ENCODE measurements at regions not wholly inside any gene's neighbourhood (a gene's known extent, or its start where the extent isn't known, plus 50 kb on each side); places are given as distances from the start of the nearest gene placed in this dataset.

DNA sequence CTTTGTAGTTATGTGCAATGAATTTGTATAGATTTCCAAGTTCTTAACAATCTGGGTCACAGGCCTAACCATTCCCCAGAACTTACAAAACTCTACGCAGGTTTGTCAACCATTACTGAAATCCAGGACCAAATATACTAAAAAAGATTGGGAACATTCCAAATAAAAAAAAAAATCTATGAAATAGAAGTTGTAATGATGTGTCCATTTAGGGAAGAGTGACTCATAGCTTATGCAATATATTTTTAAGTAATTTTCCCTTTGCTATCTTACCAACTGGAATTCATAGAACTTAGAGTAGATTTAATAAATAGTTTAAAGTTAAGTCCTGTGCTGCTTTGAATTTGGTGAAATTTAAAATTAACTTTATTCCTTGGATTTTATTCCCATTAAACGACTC lies 393.2 kb downstream of the PMP22 start:
- peaks cover 0 to 10% (median 3%) of the 10 kb centered on the region in 7 donors for H3K9me3 Mint-ChIP-seq
- Histone ChIP-seq H3K4me2 (replicated peaks; ENCODE audit: extremely low read depth, low read length, poor library complexity, severe bottlenecking) (no peak overlapping the region), H3K4me1 (ENCODE audit: control insufficient read depth in 1 of 2, insufficient read depth in 2 of 2, low read length in 2 of 2) (peaks cover 0 to 6% of the 10 kb centered on the region in 2 donors), H2AFZ (ENCODE audit: insufficient read depth, low read depth, low read length, poor library complexity, severe bottlenecking) (no peak overlapping the region), H4K20me1 (ENCODE audit: insufficient read depth, low read length) (no peaks in the 10 kb centered on the region), H3K36me3 (replicated peaks in 1 of 2; ENCODE audit: control insufficient read depth in 1 of 2, insufficient read depth in 2 of 2, low read length in 2 of 2) (no peaks in the 10 kb centered on the region), H3K9ac (ENCODE audit: insufficient read depth, low read length, poor library complexity, severe bottlenecking) (no peak overlapping the region), H3K9me3 (replicated peaks in 1 of 2; ENCODE audit: control insufficient read depth in 1 of 2, insufficient read depth in 1 of 2, low read length in 2 of 2) (no peaks in the 10 kb centered on the region), H3K27ac (ENCODE audit: low read depth in 1 of 2, low read length in 2 of 2) (no peak overlapping the region), H3K27me3 (ENCODE audit: control insufficient read depth in 2 of 2, insufficient read depth in 2 of 2, low read length in 2 of 2) (no peaks in the 10 kb centered on the region), H3K79me2 (ENCODE audit: insufficient read depth, low read length) (no peaks in the 10 kb centered on the region), H3K4me3 (replicated peaks in 1 of 3; ENCODE audit: low read depth in 2 of 3, low read length in 3 of 3) (no peak overlapping the region)
- H3K4me1 Mint-ChIP-seq: peaks cover 9% of the 10 kb centered on the region
- TF ChIP-seq, protein P1, sequence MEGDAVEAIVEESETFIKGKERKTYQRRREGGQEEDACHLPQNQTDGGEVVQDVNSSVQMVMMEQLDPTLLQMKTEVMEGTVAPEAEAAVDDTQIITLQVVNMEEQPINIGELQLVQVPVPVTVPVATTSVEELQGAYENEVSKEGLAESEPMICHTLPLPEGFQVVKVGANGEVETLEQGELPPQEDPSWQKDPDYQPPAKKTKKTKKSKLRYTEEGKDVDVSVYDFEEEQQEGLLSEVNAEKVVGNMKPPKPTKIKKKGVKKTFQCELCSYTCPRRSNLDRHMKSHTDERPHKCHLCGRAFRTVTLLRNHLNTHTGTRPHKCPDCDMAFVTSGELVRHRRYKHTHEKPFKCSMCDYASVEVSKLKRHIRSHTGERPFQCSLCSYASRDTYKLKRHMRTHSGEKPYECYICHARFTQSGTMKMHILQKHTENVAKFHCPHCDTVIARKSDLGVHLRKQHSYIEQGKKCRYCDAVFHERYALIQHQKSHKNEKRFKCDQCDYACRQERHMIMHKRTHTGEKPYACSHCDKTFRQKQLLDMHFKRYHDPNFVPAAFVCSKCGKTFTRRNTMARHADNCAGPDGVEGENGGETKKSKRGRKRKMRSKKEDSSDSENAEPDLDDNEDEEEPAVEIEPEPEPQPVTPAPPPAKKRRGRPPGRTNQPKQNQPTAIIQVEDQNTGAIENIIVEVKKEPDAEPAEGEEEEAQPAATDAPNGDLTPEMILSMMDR (IDR thresholded peaks at IDR 0.05): no peak
- whole genome bisulfite sequencing (ENCODE audit: insufficient coverage): no CpG with 5 or more reads among the region's 2 CpGs
- DNase-seq: peak in 2 of 3 donors; percentile 4 to 8
- peak overlapping the region in 2 of 7 donors; percentile 23 to 65 for H3K27ac Mint-ChIP-seq
- H3K27me3 Mint-ChIP-seq (ENCODE audit: low read depth in 3 of 3): no peaks in the 10 kb centered on the region
- H3K36me3 Mint-ChIP-seq: no peaks in the 10 kb centered on the region
- no peak overlapping the region for H3K4me3 Mint-ChIP-seq
- intact Hi-C loops (cut with micrococcal nuclease): no loop called here

DNA sequence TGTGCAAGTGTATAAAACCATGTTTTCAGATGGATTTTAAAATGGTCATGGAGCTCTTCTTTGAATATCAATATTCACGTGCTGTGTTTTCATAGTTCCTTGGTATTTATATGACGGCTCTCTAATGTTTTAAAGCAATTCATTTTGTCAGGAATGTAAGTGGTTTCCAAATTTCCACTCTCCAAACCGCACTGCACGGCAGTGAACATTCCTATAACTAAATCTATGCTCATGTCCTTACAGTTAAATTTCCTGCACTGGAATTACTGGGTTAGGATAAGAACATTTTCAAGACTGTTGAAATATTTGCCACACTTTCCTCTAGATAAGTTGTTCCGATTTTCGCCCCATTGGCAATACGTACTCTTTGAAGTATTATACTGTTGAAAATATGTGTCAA lies 398.9 kb downstream of the PMP22 start:
- no peak overlapping the region for H3K27ac Mint-ChIP-seq
- no CpG with 5 or more reads among the region's 7 CpGs for WGBS (ENCODE audit: insufficient coverage)
- no peak overlapping the region for H3K4me2 ChIP-seq (replicated peaks; ENCODE audit: extremely low read depth, low read length, poor library complexity, severe bottlenecking)

More for the DNA sequence above, 398.9 kb downstream of the PMP22 start:
- Histone ChIP-seq H2AFZ (ENCODE audit: insufficient read depth, low read depth, low read length, poor library complexity, severe bottlenecking) (no peak overlapping the region), H3K4me3 (replicated peaks in 1 of 3; ENCODE audit: low read depth in 2 of 3, low read length in 3 of 3) (no peak overlapping the region), H3K4me1 (ENCODE audit: control insufficient read depth in 1 of 2, insufficient read depth in 2 of 2, low read length in 2 of 2) (no peaks in the 10 kb centered on the region), H3K9me3 (replicated peaks in 1 of 2; ENCODE audit: control insufficient read depth in 1 of 2, insufficient read depth in 1 of 2, low read length in 2 of 2) (no peaks in the 10 kb centered on the region), H3K9ac (ENCODE audit: insufficient read depth, low read length, poor library complexity, severe bottlenecking) (no peak overlapping the region), H3K79me2 (ENCODE audit: insufficient read depth, low read length) (no peaks in the 10 kb centered on the region), H4K20me1 (ENCODE audit: insufficient read depth, low read length) (no peaks in the 10 kb centered on the region), H3K27me3 (ENCODE audit: control insufficient read depth in 2 of 2, insufficient read depth in 2 of 2, low read length in 2 of 2) (no peaks in the 10 kb centered on the region), H3K27ac (ENCODE audit: low read depth in 1 of 2, low read length in 2 of 2) (no peak overlapping the region), H3K36me3 (replicated peaks in 1 of 2; ENCODE audit: control insufficient read depth in 1 of 2, insufficient read depth in 2 of 2, low read length in 2 of 2) (no peaks in the 10 kb centered on the region)
- no peak for DNase-seq
- intact Hi-C loops (cut with micrococcal nuclease): no loop called here
- H3K4me1 Mint-ChIP-seq: no peaks in the 10 kb centered on the region
- TF ChIP-seq, protein P1 (IDR thresholded peaks at IDR 0.05): no peak
- H3K9me3 Mint-ChIP-seq: peaks cover 0 to 10% (median 4%) of the 10 kb centered on the region in 7 donors
- no peaks in the 10 kb centered on the region for H3K27me3 Mint-ChIP-seq (ENCODE audit: low read depth in 3 of 3)
- H3K36me3 Mint-ChIP-seq: no peaks in the 10 kb centered on the region
- H3K4me3 Mint-ChIP-seq: no peak overlapping the region
